HepG2 (cell line): ENCODE measurements at regions not wholly inside any gene's neighbourhood (a gene's known extent, or its start where the extent isn't known, plus 50 kb on each side); places are given as distances from the start of the nearest gene placed in this dataset.

Experiments used
- ATAC-seq: fragments of 200-7000 bp; cut with Tn5 transposase; 3 replicates; pipeline ENCODE4 v1.9.1; 2020; ENCODE audit warnings: mild to moderate bottlenecking, moderate library complexity
- BruUV-seq: library from RNA; stranded (reverse); fragments of 400-500 nt; replicated peaks from 2 replicates; lab custom pipeline; 2021; lab: Mats Ljungman, UMichigan
- CTCF ChIA-PET: fragments of 300-600 bp; formaldehyde crosslinking; extraction: SDS; loops from one replicate; lab custom pipeline; 2021; ENCODE audit warnings: low total read pairs, inconsistent platforms, low intra/inter-chr PET ratio; lab: Yijun Ruan, JAX
- POLR2A ChIA-PET: fragments of 350-600 bp; sonication (Branson Sonifier 250); formaldehyde crosslinking; loops from one replicate; lab custom pipeline; 2020; ENCODE audit warnings: antibody characterized with exemption, inconsistent platforms; lab: Yijun Ruan, JAX
- DNase-seq: peaks from one replicate; pipeline ENCODE4 v3.0.0-alpha.2; 2015; ENCODE audit warnings: low spot score
- FAIRE-seq: peaks from 3 replicates; lab custom pipeline; 2011; peaks lifted over from hg19 to GRCh38; lab: Jason Lieb, UNC
- H2AFZ ChIP-seq: one replicate; pipeline ENCODE4 v1.6.1; 2011; ENCODE audit warnings: low read length, inconsistent platforms
- H3K27ac ChIP-seq: fragments of 300-600 bp; 3 replicates; pipeline ENCODE4 v1.8.0; 2011; ENCODE audit warnings: mixed run types, mild to moderate bottlenecking, mixed read lengths, low read length, inconsistent platforms; ENCODE audit not compliant: insufficient read depth; ENCODE audit errors: extremely low read length
- H3K27me3 ChIP-seq, 2 experiments: fragments of 200-600 bp in 1 of 2; 2 replicates in 1 of 2; 3 replicates in 1 of 2; pipeline versions ENCODE4 v1.6.0 to v1.8.0; 2011; ENCODE audit warnings: low read length in 2 of 2, mild to moderate bottlenecking in 2 of 2, moderate library complexity in 2 of 2, inconsistent platforms in 1 of 2; ENCODE audit not compliant: insufficient read depth in 2 of 2, control insufficient read depth in 1 of 2
- H3K36me3 ChIP-seq, 2 experiments: fragments of 200-600 bp in 1 of 2; replicated peaks in 1 of 2; 2 replicates in 1 of 2; 3 replicates in 1 of 2; pipeline versions ENCODE4 v1.5.1 to v1.8.0; 2011; ENCODE audit warnings: low read length in 2 of 2, inconsistent platforms in 1 of 2; ENCODE audit not compliant: insufficient read depth in 2 of 2, control insufficient read depth in 1 of 2
- H3K4me1 ChIP-seq: 2 replicates; pipeline ENCODE4 v1.5.1; 2012; ENCODE audit warnings: low read length, inconsistent platforms; ENCODE audit not compliant: insufficient read depth
- H3K4me2 ChIP-seq: 2 replicates; pipeline ENCODE4 v1.6.0; 2011; ENCODE audit warnings: low read depth, low read length, inconsistent platforms
- H3K4me3 ChIP-seq, 3 experiments: fragments of 200-600 bp in 1 of 3; sonication (generic), shearing (Covaris generic) in 1 of 3; replicated peaks in 1 of 3; 2 replicates each; pipeline ENCODE4 v1.5.1; 2011 to 2016; ENCODE audit warnings: low read length in 3 of 3, inconsistent platforms in 2 of 3, low read depth in 2 of 3, mild to moderate bottlenecking in 2 of 3, control low read depth in 1 of 3, mixed read lengths in 1 of 3; ENCODE audit not compliant: insufficient read depth in 1 of 3
- H3K79me2 ChIP-seq: one replicate; pipeline ENCODE4 v1.6.1; 2011; ENCODE audit warnings: low read length, inconsistent platforms; ENCODE audit not compliant: insufficient read depth
- H3K9ac ChIP-seq: 2 replicates; pipeline ENCODE4 v1.6.0; 2011; ENCODE audit warnings: mild to moderate bottlenecking, low read depth, low read length, inconsistent platforms; ENCODE audit not compliant: insufficient read depth
- H3K9me3 ChIP-seq: 2 replicates; pipeline ENCODE4 v1.5.1; 2012; ENCODE audit warnings: mild to moderate bottlenecking, low read length
- H4K20me1 ChIP-seq: 2 replicates; pipeline ENCODE4 v1.6.0; 2011; ENCODE audit warnings: inconsistent platforms, mild to moderate bottlenecking, low read length, moderate library complexity; ENCODE audit not compliant: insufficient read depth
- CBFB ChIP-seq: sonication (generic); formaldehyde crosslinking; IDR thresholded peaks from 2 replicates; pipeline ENCODE4 v1.4.0; 2020; ENCODE audit warnings: missing genetic modification reagents
- GZF1 ChIP-seq: sonication (generic); formaldehyde crosslinking; IDR thresholded peaks from 2 replicates; pipeline ENCODE4 v1.5.1; 2020; ENCODE audit warnings: mild to moderate bottlenecking, missing genetic modification reagents
- KLF13 ChIP-seq: sonication (generic); formaldehyde crosslinking; IDR thresholded peaks from 2 replicates; pipeline ENCODE4 v1.4.0; 2020; ENCODE audit warnings: mild to moderate bottlenecking, missing genetic modification reagents
- KMT2B ChIP-seq: IDR thresholded peaks from 2 replicates; pipeline ENCODE4 v1.6.1; 2016; ENCODE audit warnings: missing genetic modification reagents, missing compliant biosample characterization
- ONECUT2 ChIP-seq: sonication (generic); formaldehyde crosslinking; IDR thresholded peaks from 2 replicates; pipeline ENCODE4 v1.4.0; 2020; ENCODE audit warnings: missing genetic modification reagents
- PHF20 ChIP-seq: sonication (generic); formaldehyde crosslinking; IDR thresholded peaks from 2 replicates; pipeline ENCODE4 v1.5.0; 2020; ENCODE audit warnings: mild to moderate bottlenecking, missing genetic modification reagents
- PHF5A ChIP-seq: IDR thresholded peaks from one replicate; pipeline ENCODE4 v1.6.1; 2018; ENCODE audit warnings: low read depth, missing genetic modification reagents; ENCODE audit not compliant: unreplicated experiment
- SMAD3 ChIP-seq: sonication (generic); formaldehyde crosslinking; IDR thresholded peaks from 2 replicates; pipeline ENCODE4 v1.4.0; 2020; ENCODE audit warnings: missing genetic modification reagents
- ZBTB43 ChIP-seq: sonication (generic); formaldehyde crosslinking; conservative IDR thresholded peaks from 2 replicates; pipeline ENCODE4 v1.4.0; 2020; ENCODE audit warnings: missing genetic modification reagents
- ZNF230 ChIP-seq: sonication (generic); formaldehyde crosslinking; IDR thresholded peaks from 2 replicates; pipeline ENCODE4 v1.4.0; 2020; ENCODE audit warnings: mild to moderate bottlenecking, missing genetic modification reagents
- ZNF616 ChIP-seq: sonication (generic); formaldehyde crosslinking; IDR thresholded peaks from 2 replicates; pipeline ENCODE4 v1.5.0; 2020; ENCODE audit warnings: low read depth, mild to moderate bottlenecking, missing genetic modification reagents
- ZNF674 ChIP-seq: sonication (generic); formaldehyde crosslinking; IDR thresholded peaks from 2 replicates; pipeline ENCODE4 v1.5.0; 2020; ENCODE audit warnings: low read depth, mild to moderate bottlenecking, missing genetic modification reagents
- ZNF713 ChIP-seq: sonication (generic); formaldehyde crosslinking; IDR thresholded peaks from 2 replicates; pipeline ENCODE4 v1.4.0; 2020; ENCODE audit warnings: mild to moderate bottlenecking, missing genetic modification reagents
- WGBS: methylation state at CpG from one replicate; pipeline ENCODE4 v1.1.6; 2017; ENCODE audit warnings: low lambda C conversion rate; 5-methylcytosine and 5-hydroxymethylcytosine counted together
- in situ Hi-C: cut with HindIII; loops from 2 replicates; pipeline ENCODE4 v1.10.0; 2017; ENCODE audit warnings: low pct_unique_long_range_greater_than_20kb; ENCODE audit not compliant: extremely low pct_ligation_motif_present
- intact Hi-C: fragments of 100-400 bp; cut with micrococcal nuclease; formaldehyde crosslinking; loops from one replicate; pipeline ENCODE4 v1.10.0; 2022; ENCODE audit not compliant: unreplicated experiment

GRCh38 chr4:13762130-13762529 is 134.6 kb upstream of the BOD1L1 start:
- Histone ChIP-seq H3K4me2 (no peak overlapping the region), H3K9ac (no peak overlapping the region), H3K4me1 (no peaks in the 10 kb centered on the region), H3K27me3 (no peaks in the 10 kb centered on the region), H2AFZ (no peak overlapping the region), H3K9me3 (peaks cover 75% of the 10 kb centered on the region), H3K4me3 (no peak overlapping the region), H3K27ac (no peak overlapping the region), H3K79me2 (no peaks in the 10 kb centered on the region), H3K36me3 (no peaks in the 10 kb centered on the region), H4K20me1 (no peaks in the 10 kb centered on the region)
- ATAC-seq (no peak), DNase-seq (no peak), FAIRE-seq (no peak)
- BruUV-seq, result no TSS peak
- POLR2A ChIA-PET, result no interaction called here
- TF ChIP-seq KMT2B (CRISPR knock-in tag), result no peak
- no peak for TF ChIP-seq GZF1 (CRISPR knock-in tag)
- TF ChIP-seq ZNF616 (CRISPR knock-in tag), result no peak
- TF ChIP-seq SMAD3, result no peak
- TF ChIP-seq ZNF674 (CRISPR knock-in tag), result no peak
- intact Hi-C loops, result no loop called here
- CTCF ChIA-PET, result no interaction called here
- in situ Hi-C loops, result no loop called here
- 16% methylated on average over 2 of the region's 2 CpGs for WGBS

DNA sequence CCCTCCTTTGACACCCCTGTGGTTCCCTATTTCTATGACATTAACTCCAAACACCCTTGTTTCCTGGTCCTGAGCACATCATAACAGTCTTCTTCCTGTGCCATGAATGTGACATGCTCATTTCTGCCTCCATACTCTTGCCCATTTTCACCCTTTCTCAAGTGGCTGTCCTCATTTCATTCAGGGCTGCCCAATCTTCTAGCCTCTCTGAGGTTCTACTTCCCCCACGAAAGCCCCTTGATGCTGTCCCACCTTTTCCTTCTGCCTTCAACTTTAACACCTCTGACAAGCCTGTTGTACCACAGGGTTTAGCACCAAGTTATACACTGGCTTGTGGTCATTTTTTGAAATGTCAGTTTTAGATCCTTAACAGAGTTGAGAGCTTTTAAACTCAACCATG is 136.2 kb upstream of the BOD1L1 start:
- no peaks in the 10 kb centered on the region for H3K27me3 ChIP-seq
- H3K4me3 ChIP-seq, result no peak overlapping the region
- BruUV-seq, result no TSS peak
- no peaks in the 10 kb centered on the region for H3K79me2 ChIP-seq
- DNase-seq (no peak), FAIRE-seq (no peak), ATAC-seq (no peak)
- no peaks in the 10 kb centered on the region for H3K36me3 ChIP-seq
- H3K27ac ChIP-seq, result no peak overlapping the region
- in situ Hi-C loops (no loop called here), intact Hi-C loops (no loop called here)
- no peaks in the 10 kb centered on the region for H4K20me1 ChIP-seq
- ChIA-PET CTCF (no interaction called here), POLR2A (no interaction called here)
- H2AFZ ChIP-seq, result no peak overlapping the region
- 0% methylated on average over 1 of the region's 1 CpG for WGBS
- peaks cover 63% of the 10 kb centered on the region for H3K9me3 ChIP-seq
- H3K9ac ChIP-seq, result no peak overlapping the region
- H3K4me1 ChIP-seq, result no peaks in the 10 kb centered on the region
- H3K4me2 ChIP-seq, result no peak overlapping the region
- no peak for TF ChIP-seq KLF13
- TF ChIP-seq ZBTB43 (CRISPR knock-in tag), result no peak
- no peak for TF ChIP-seq ONECUT2
- TF ChIP-seq PHF20, result no peak
- TF ChIP-seq ZNF230 (CRISPR knock-in tag), result no peak
- TF ChIP-seq ZNF713 (CRISPR knock-in tag), result no peak
- TF ChIP-seq CBFB (CRISPR knock-in tag), result no peak
- no peak for TF ChIP-seq PHF5A (CRISPR knock-in tag)
